ENCODE measurements at regions not wholly inside any gene's neighbourhood (a gene's known extent, or its start where the extent isn't known, plus 50 kb on each side); places are given as distances from the start of the nearest gene placed in this dataset.

DNA sequence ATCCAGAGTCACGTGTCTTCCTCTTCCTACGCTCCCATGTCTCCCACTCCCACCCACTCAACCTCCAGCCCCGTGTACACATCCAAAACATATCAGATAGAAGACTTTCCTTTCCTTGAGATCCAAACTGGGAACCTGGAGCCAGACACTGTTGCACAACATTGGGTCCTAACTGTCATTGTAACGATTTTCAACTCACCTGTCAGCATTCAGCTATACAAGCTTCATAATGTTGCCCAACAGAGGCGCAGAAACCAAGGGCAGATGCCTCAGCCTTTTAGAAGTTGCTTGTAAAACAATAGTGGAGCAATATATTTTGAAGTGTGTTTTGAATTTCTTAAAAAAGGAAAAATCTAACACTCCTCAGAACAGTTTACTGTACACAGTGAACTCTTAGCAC, 84.9 kb upstream of the GLIS3 start:
- no peak for DNase-seq (ENCODE audit: low spot score)

DNA sequence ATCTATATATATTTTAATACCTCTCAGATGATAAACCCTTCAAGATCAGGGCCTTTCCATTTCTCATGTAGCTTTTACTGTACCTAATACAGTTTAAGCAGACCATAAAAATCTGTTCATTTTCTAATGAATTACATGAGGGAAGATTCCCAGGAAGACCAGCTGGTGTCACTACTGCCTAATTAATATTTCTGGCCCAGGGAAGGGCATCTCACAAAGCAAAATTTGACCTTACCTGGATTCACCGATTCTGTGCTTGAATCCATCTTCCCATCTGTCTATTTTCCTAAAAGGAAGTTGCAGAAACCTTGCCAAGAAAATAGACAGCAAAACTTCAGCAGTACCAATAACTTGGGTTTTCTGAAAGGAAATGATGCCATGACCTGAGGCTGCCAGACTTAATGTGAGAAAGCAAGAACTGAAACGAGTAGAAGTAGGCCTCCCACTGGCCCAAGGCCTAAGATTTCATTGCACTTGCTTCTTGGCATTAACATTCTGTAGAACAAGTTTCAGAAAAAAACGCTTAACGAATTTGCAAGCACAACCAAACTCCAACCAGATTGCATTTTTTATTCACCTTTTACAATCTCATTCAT, 83.0 kb upstream of the GLIS3 start:
- DNase-seq (ENCODE audit: low spot score): peak; percentile 38

DNA sequence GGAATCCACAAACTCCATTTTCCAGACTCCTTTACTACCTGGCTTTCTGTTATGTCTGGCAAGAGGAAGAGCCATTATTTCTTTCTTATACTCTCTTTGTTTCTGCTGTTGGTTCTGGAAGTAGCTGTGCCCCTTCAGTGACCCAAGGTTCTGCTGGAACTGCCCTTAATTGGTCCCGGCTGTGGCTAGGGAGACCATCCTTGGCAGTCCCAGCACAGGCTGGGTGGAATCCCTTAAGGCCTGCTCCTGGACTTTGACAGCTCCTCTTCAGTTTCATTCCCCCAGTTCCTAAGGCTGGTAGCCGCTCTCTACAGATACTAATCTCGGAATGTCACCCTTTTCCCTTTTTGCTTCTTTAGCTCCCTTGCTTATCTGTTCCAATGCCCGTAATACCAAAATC, 81.9 kb upstream of the GLIS3 start:
- DNase-seq (ENCODE audit: low spot score): no peak

DNA sequence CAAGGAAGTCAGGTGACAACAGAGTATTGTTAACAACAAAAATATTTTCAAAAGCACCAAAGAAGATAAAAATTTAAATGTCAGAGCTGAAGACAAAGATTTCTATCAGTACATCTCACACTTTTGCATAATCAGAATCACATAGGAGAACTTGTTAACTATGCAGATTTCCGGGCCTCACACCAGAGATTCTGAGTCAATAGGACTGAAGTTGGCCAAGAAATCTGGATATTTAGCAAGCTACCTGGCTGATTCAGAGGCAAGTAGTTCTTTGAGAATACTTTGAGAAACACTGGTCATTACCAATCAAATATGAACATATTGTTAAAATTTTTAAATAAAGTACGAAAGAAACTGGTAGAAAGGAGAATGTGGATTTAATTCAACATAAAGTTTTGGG, 80.5 kb upstream of the GLIS3 start:
- DNase-seq (ENCODE audit: low spot score): no peak

DNA sequence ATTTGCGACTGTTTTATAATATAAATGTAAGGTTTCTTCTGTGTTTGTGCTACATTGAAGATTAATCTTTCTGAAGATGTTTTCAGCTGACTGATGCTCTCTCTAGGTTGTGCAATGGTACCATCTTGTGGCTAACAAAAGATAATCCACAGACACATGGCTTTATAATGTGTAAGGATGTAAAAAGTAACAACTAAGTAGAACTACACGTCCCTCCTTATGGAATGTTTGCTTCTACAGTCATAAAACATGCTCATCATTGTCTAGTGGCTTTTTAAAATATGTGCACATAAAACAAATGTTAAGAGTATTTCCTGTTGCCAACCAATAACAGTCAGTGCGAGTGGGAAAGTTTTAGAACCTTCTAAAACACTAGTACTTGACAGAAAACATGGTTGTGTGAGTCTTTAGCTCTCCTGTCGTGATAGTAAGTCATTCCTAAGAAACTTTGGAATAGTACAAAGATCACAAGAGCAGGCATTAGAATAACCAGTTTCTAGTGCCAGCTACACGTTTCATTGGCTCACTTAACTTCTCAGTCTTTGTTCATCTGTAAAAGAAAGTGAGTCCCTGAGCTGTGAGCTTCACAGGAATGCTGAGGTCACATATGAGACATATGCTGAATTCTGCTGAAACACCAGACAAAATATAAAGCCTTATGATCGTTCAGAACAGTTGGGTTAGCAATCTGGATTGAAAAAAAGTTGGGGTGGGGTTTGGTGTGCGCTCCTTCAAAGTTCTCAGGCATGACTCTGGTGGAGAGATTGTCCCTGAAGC, 75.7 kb upstream of the GLIS3 start:
- peak; percentile 19 for DNase-seq (ENCODE audit: low spot score)

DNA sequence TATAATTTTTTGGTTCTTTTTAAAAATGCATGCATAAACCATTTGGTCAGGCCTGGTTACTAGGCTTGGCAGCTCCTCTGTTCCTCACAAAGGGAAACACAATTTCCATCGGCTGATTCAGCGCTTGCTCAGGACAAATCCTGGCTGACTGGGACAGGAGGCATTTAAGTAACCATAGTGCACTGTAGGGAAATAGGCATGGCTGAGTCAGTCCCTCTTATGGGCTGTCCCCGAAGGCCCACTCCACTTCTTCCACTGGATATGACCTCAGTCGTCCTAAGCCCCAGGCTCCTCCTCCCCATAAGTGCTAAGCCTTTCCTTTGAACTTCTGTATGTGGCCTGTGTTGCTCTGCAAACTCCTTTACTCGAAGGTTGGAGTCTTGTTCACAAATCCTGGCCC, 71.2 kb upstream of the GLIS3 start:
- no peak for DNase-seq (ENCODE audit: low spot score)

DNA sequence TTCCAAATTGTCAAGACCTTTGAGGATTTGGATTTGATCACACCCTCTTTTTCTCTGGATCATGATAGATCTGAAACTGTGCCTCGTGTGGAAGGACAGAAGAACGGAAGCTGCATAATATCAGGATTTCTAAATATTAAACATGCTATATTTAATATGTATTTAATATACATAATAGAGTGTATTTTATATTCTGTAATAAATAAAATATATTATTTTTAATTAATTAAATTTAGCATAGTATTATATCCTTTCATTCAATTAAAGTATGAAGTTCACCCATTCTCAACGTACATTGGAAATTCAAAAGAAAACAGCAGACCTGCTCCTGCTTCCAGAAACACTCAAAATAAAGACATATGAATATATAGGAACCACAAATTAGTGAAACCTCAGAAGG, 70.6 kb upstream of the GLIS3 start:
- DNase-seq (ENCODE audit: low spot score): no peak

DNA sequence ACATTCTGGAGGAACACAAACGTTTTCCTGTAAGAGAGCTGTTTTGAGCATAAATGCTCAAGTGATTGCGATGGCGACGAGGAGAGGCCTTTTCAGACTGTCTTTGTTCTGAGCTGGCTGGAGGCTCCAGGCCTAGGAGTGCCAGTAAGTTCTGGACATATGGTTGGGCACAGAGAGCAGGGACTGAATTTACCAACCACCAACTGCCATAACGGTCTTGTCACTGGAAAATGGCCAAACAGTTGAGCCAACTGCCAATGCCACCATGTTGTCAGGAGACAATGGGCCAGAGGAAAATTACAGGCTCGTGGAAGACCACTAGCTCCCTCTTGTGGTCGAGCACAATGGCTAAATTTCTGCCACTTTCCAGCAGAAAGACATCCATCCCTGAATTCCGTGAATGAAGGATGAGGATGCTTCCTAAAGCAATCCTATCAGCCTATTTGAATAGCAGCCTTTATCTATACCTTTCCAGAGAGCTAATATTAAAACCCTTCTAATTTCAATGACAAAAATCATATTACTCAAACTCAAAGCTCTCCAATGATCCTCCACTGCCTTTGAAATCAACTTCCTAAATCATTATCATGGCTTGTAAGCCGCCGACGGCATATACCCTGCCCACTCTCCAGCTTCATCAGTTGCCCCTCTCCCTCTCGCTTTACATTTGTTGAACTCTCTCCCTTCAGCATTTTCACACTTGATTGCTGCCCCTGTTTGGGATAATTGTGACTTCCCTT, 66.9 kb upstream of the GLIS3 start:
- peak; percentile 68 for DNase-seq (ENCODE audit: low spot score)

DNA sequence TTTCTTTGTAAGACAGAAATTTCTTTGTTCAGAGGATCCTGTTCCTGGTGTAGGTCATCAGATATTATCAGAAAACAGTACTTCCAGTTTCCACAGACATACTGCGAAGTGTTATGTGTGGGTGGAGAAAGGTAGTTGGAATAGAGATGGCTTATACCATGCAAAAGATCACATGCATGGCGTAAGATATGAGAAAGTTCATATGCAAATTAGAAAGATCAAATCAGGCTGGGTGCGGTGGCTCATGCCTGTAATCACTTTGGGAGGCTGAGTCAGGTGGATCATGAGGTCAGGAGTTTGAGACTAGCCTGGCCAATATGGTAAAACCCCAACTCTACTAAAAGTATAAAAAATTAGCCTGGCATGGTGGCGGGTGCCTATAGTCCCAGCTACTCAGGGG, 65.2 kb upstream of the GLIS3 start:
- no peak for DNase-seq (ENCODE audit: low spot score)

DNA sequence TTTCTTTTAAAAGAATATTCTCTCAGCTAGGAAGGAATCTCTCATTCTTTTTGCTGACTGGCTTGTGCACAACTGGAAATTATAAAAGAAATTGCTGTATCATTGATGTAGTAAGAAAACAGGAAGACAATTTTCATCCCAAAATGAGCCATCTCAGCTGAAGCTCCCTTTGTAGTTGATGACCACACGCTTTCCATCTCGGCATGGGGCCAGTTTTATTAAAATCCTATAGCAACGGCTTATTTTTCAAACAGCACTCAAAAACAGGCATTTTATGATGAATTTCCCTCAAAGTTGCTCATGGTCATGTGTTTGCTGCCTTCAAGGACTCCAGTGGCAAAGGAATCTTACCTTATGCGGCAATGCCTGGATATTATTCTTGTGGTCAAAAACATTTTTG, 62.4 kb upstream of the GLIS3 start:
- no peak for DNase-seq (ENCODE audit: low spot score)

DNA sequence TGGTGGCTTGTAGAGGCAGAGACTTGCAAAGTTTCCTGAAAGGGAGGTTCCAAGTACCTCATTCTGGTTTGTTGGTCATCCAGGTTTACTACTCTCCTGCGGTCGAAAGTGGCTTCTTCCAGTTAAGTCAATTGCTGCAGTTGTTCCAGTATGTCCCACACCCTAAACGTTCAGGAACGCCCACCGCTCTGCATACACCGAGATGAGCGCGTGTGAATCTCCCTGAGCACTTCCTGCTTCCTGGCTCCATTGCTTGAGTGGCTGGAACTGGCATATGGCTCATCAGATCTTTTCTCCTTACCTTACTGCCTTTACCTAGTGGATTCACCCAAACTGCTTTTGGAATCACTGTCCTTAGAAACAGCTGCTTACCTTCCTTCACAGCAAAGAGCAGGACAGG, 59.1 kb upstream of the GLIS3 start:
- DNase-seq (ENCODE audit: low spot score): no peak

DNA sequence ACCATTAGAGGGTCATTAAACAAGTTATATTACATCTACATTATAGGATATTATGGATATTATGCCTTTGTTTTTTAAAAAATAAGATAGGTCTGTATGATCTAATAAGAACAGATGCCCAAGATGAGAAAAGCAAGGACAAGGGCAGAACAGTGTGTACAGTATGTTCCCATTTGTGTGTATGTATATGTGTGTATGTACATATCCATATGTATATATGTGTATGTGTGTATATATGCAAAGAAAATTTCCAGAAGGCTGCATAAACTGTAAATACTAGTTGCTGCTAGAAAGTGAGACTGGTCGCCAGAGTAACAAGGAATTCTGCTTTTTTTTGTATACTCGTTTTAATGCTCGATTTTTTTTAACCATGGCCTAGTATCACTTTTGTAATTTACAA, 58.1 kb upstream of the GLIS3 start:
- DNase-seq (ENCODE audit: low spot score): no peak

DNA sequence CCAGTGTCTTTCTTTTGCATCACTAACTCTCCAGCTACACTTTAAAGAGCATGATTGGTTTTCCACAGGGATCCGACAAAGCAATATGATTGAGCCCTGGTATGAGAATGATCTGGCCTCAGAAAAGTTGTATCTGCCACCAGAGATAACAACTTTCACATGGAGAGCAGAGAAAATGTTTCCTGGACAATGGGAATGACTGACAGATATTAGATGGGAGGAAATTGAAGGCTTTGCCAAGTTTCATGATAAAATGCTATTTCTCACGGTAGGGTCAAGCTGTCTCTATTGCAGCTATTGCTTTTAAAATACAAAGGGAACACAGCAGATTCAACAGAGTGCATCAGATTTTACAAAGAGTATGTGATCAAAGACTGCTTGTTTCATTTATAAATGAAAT, 56.4 kb upstream of the GLIS3 start:
- DNase-seq (ENCODE audit: low spot score): no peak

DNA sequence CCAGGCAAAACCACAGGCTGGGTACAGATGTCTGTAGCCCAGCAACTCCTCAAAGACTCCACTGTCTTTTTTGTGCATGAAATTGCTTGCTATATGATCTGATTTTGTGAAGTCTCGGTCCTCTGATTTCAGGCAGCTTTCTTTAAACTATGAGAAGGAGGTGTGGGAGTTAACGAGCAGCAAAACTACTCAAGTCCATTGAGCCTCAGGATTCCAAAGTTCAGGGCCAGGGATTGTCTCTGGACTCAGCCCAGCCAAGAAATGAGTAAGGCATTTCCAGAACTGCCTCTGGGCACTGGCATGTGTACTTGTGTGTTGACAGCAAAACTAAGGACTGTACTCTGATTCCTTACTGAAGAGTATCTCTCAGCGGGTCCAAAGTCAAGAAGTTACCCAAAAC, 53.4 kb upstream of the GLIS3 start:
- no peak for DNase-seq (ENCODE audit: low spot score)

DNA sequence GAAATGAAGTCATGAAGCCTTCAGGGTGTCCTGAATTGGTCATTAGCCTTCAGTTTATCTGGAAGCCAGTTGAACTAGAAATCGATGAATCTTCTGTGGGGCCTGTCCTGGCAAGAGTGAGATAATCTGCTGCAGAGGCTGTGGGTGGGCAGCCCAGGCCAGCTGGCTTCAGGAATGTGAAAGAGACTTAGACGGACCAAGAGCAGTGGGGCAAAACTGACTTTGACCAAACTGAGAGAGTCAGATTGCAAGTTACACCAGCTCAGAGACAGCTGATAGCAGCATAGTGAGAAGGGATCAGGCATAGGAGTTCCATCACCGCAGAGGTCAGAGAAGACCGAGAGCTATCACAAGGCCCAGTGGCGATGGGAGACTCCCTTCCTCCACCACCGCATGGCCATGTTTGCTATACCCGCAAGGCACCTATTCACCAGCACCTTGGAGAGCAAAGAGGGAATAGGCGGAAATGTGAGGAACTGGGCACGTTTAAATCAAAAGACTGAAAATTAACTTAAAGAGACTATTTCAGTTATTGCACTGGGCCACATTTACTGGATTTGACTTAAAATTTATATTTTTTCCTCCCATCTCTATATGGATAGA, 50.0 kb upstream of the GLIS3 start:
- no peak for DNase-seq (ENCODE audit: low spot score)

Data from iPS-NIHi11 (cell line).